Adrenal gland (tissue), 9 donors: ENCODE measurements at regions not wholly inside any gene's neighbourhood (a gene's known extent, or its start where the extent isn't known, plus 50 kb on each side); places are given as distances from the start of the nearest gene placed in this dataset.
A peak's percentile ranks its signal among the peaks of the same experiment; 100 is the strongest.

Experiments used
- DNase-seq, 7 donors: peaks; one replicate each; pipeline ENCODE4 v3.0.0-alpha.2; 2019 to 2020
- H3K27ac ChIP-seq, 5 donors: fragments of 200-600 bp; sonication (generic) in 4 of 5; 1 replicate in 3 of 5; 2 replicates in 2 of 5; pipeline versions ENCODE4 v1.5.1 to v1.8.0; 2016 to 2020; ENCODE audit warnings: mild to moderate bottlenecking in 1 of 5
- H3K27me3 ChIP-seq: fragments of 200-600 bp; 2 replicates; pipeline ENCODE4 v1.8.0; 2021
- H3K36me3 ChIP-seq, 2 donors: fragments of 200-600 bp; replicated peaks in 1 of 2; 1 replicate in 1 of 2; 2 replicates in 1 of 2; pipeline versions ENCODE4 v1.5.1 to v1.8.0; 2018 to 2022
- H3K4me1 ChIP-seq, 2 donors: fragments of 200-600 bp; replicated peaks in 1 of 2; 1 replicate in 1 of 2; 2 replicates in 1 of 2; pipeline versions ENCODE4 v1.5.1 to v1.8.0; 2018 to 2021
- H3K4me3 ChIP-seq, 4 donors: fragments of 200-600 bp; sonication (generic) in 3 of 4; one replicate each; pipeline ENCODE4 v1.5.1; 2016 to 2018
- H3K9me3 ChIP-seq, 3 donors: fragments of 200-600 bp; sonication (generic) in 1 of 3; replicated peaks in 1 of 3; 1 replicate in 2 of 3; 2 replicates in 1 of 3; pipeline versions ENCODE4 v1.5.1 to v1.8.0; 2016 to 2021
- CTCF ChIP-seq, 6 experiments: fragments of 450-650 bp in 4 of 6; fragments of 200-600 bp in 2 of 6; sonication (generic) in 1 of 6; IDR thresholded peaks; 1 replicate in 5 of 6; 2 replicates in 1 of 6; pipeline versions ENCODE4 v1.5.1 to v1.8.0; 2016 to 2021; ENCODE audit warnings: antibody characterized with exemption in 6 of 6, mild to moderate bottlenecking in 2 of 6, moderate library complexity in 1 of 6
- POLR2A ChIP-seq, 2 donors: fragments of 450-650 bp; IDR thresholded peaks; one replicate each; pipeline ENCODE4 v1.6.1; 2017; ENCODE audit warnings: antibody characterized with exemption in 2 of 2, mild to moderate bottlenecking in 2 of 2, moderate library complexity in 1 of 2
- WGBS, 4 donors: extraction: QIAGEN DNeasy Blood & Tissue Kit in 2 of 4; methylation state at CpG; one replicate each; pipeline versions ENCODE4 v1.1.5 to v1.1.7; 2013 to 2017; 5-methylcytosine and 5-hydroxymethylcytosine counted together
- intact Hi-C, 2 donors: fragments of 100-400 bp; cut with DNase I; formaldehyde crosslinking; loops; one replicate each; pipeline versions ENCODE4 v1.14.1 to v1.15.0; 2022 to 2023
- donor health status: healthy with polysubstance abuse.
- donor health status: Bipolar disorder and iron deficiency.
- donor health status: DM: yes; HTN: yes; CAD: no.
- donor health status: DM: no; HTN: no; CAD: no.
- donor health status: DM: no; HTN: no; CAD: no.

- Histone ChIP-seq H3K4me1 (peaks cover 12 to 38% of the 10 kb centered on the region in 2 donors), H3K4me3 (no peak overlapping the region), H3K27ac (no peak overlapping the region), H3K9me3 (no peaks in the 10 kb centered on the region), H3K36me3 (no peaks in the 10 kb centered on the region), H3K27me3 (no peaks in the 10 kb centered on the region)
- intact Hi-C loops: no loop called here
- TF ChIP-seq POLR2A (IDR thresholded peaks at IDR 0.05) (no peak), CTCF (IDR thresholded peaks at IDR 0.05) (no peak)
- DNase-seq: no peak
- WGBS, 4 donors: 87 to 97% (median 92%) methylated on average over 6 of the region's 6 CpGs
These were observed 234.6 kb upstream of the JUN start for GRCh38 chr1:59018446-59018845.

GRCh38 chr1:59018860-59019259 lies 235.0 kb upstream of the JUN start:
- Histone ChIP-seq H3K4me1 (peaks cover 12 to 34% of the 10 kb centered on the region in 2 donors), H3K4me3 (no peak overlapping the region), H3K36me3 (no peaks in the 10 kb centered on the region), H3K27ac (no peak overlapping the region), H3K9me3 (no peaks in the 10 kb centered on the region), H3K27me3 (no peaks in the 10 kb centered on the region)
- 60 to 70% (median 67%) methylated on average over 7 of the region's 7 CpGs for WGBS, 4 donors
- TF ChIP-seq POLR2A (IDR thresholded peaks at IDR 0.05) (no peak), CTCF (IDR thresholded peaks at IDR 0.05) (no peak)
- peak in 6 of 7 donors; percentile 11 to 64 (median 34) for DNase-seq
- intact Hi-C loops: no loop called here

GRCh38 chr1:59020151-59020997 lies 236.5 kb upstream of the JUN start:
- H3K4me3 ChIP-seq: peak overlapping the region in 2 of 4 donors; percentile 1 to 39
- peak; percentile 52 to 85 (median 76) for DNase-seq
- TF ChIP-seq CTCF (IDR thresholded peaks at IDR 0.05) (no peak), POLR2A (IDR thresholded peaks at IDR 0.05) (no peak)
- H3K27me3 ChIP-seq: no peaks in the 10 kb centered on the region
- WGBS, 4 donors: 35 to 41% (median 37%) methylated on average over 2 of the region's 2 CpGs
- peaks cover 12 to 27% of the 10 kb centered on the region in 2 donors for H3K4me1 ChIP-seq
- intact Hi-C loops: no loop called here
- peak overlapping the region; percentile 31 to 93 (median 60) for H3K27ac ChIP-seq
- H3K9me3 ChIP-seq: no peaks in the 10 kb centered on the region
- no peaks in the 10 kb centered on the region for H3K36me3 ChIP-seq

GRCh38 chr1:59022199-59022598 lies 238.4 kb upstream of the JUN start:
- intact Hi-C loops: no loop called here
- 91 to 99% (median 96%) methylated on average over 3 of the region's 3 CpGs for WGBS, 4 donors
- no peak for TF ChIP-seq CTCF (IDR thresholded peaks at IDR 0.05)
- TF ChIP-seq POLR2A (IDR thresholded peaks at IDR 0.05): no peak
- Histone ChIP-seq H3K9me3 (no peaks in the 10 kb centered on the region), H3K36me3 (no peaks in the 10 kb centered on the region), H3K27ac (no peak overlapping the region), H3K4me3 (no peak overlapping the region), H3K27me3 (no peaks in the 10 kb centered on the region), H3K4me1 (peaks cover 12 to 27% of the 10 kb centered on the region in 2 donors)
- DNase-seq: peak in 1 of 7 donors; percentile 35
